Medulla oblongata (tissue), 1 donor: ENCODE measurements at regions not wholly inside any gene's neighbourhood (a gene's known extent, or its start where the extent isn't known, plus 50 kb on each side); places are given as distances from the start of the nearest gene placed in this dataset.
"Not testable (repeated sequence)": the region's sequence is repeated elsewhere in the genome, so short reads cannot be mapped to it uniquely, and the experiment has no call there.

Experiments used
- DNase-seq: peaks from one replicate; pipeline ENCODE4 v3.0.0-alpha.2; 2015; ENCODE audit errors: extremely low spot score

- no peak for DNase-seq
These were observed 115.1 kb upstream of the FRMD1 start for GRCh38 chr6:168193816-168194721.

GRCh38 chr6:168192901-168193815, 114.1 kb upstream of the FRMD1 start:
- DNase-seq = no peak

- no peak for DNase-seq
These were observed 113.3 kb upstream of the FRMD1 start for GRCh38 chr6:168192195-168192900.

GRCh38 chr6:168190646-168191443, 111.8 kb upstream of the FRMD1 start:
- no peak for DNase-seq

GRCh38 chr6:168190014-168190405, 111.0 kb upstream of the FRMD1 start:
- DNase-seq = no peak

GRCh38 chr6:168189200-168190013, 110.4 kb upstream of the FRMD1 start:
- DNase-seq = no peak

GRCh38 chr6:168188369-168189199, 109.6 kb upstream of the FRMD1 start:
- no peak for DNase-seq

GRCh38 chr6:168186438-168186837, 107.4 kb upstream of the FRMD1 start:
- DNase-seq = no peak

- DNase-seq = not testable (repeated sequence)
These were observed 107.0 kb upstream of the FRMD1 start for GRCh38 chr6:168186018-168186417.

GRCh38 chr6:168184701-168185100, 105.7 kb upstream of the FRMD1 start:
- no peak for DNase-seq

- DNase-seq = no peak
These were observed 104.6 kb upstream of the FRMD1 start for GRCh38 chr6:168183613-168183970.

- no peak for DNase-seq
These were observed 104.0 kb upstream of the FRMD1 start for GRCh38 chr6:168182908-168183612.

GRCh38 chr6:168182366-168182765, 103.4 kb upstream of the FRMD1 start:
- DNase-seq = no peak

GRCh38 chr6:168181876-168182275, 102.9 kb upstream of the FRMD1 start:
- no peak for DNase-seq

- no peak for DNase-seq
These were observed 102.3 kb upstream of the FRMD1 start for GRCh38 chr6:168181316-168181715.

- DNase-seq = no peak
These were observed 101.6 kb upstream of the FRMD1 start for GRCh38 chr6:168180548-168181011.

- DNase-seq = no peak
These were observed 100.8 kb upstream of the FRMD1 start for GRCh38 chr6:168179702-168180382.

GRCh38 chr6:168179133-168179532, 100.1 kb upstream of the FRMD1 start:
- no peak for DNase-seq
